ENCODE measurements at regions not wholly inside any gene's neighbourhood (a gene's known extent, or its start where the extent isn't known, plus 50 kb on each side); places are given as distances from the start of the nearest gene placed in this dataset.

- DNase-seq (ENCODE audit: low spot score): no peak
- Histone ChIP-seq H3K27me3 (replicated peaks; ENCODE audit: insufficient read depth) (no peaks in the 10 kb centered on the region), H3K27ac (no peak overlapping the region), H3K4me1 (replicated peaks) (no peaks in the 10 kb centered on the region), H3K4me3 (no peak overlapping the region), H3K9me3 (no peaks in the 10 kb centered on the region), H3K36me3 (no peaks in the 10 kb centered on the region)
- intact Hi-C loops (cut with DNase I): no loop called here
- WGBS: 59% methylated on average over 1 of the region's 1 CpG
- TF ChIP-seq POLR2AphosphoS5 (IDR thresholded peaks at IDR 0.05) (no peak), CTCF (IDR thresholded peaks at IDR 0.05) (no peak), POLR2A (IDR thresholded peaks at IDR 0.05) (no peak)
Measured at GRCh38 chr10:75335191-75335590, 66.4 kb downstream of the ZNF503 start.

- H3K4me3 ChIP-seq: no peak overlapping the region
- DNase-seq (ENCODE audit: low spot score): no peak
- WGBS: 69% methylated on average over 1 of the region's 1 CpG
- no peaks in the 10 kb centered on the region for H3K4me1 ChIP-seq (replicated peaks)
- TF ChIP-seq CTCF (IDR thresholded peaks at IDR 0.05) (no peak), POLR2A (IDR thresholded peaks at IDR 0.05) (no peak), POLR2AphosphoS5 (IDR thresholded peaks at IDR 0.05) (no peak)
- intact Hi-C loops (cut with DNase I): no loop called here
- no peaks in the 10 kb centered on the region for H3K36me3 ChIP-seq
- H3K9me3 ChIP-seq: no peaks in the 10 kb centered on the region
- no peaks in the 10 kb centered on the region for H3K27me3 ChIP-seq (replicated peaks; ENCODE audit: insufficient read depth)
- H3K27ac ChIP-seq: no peak overlapping the region
Measured at GRCh38 chr10:75334720-75335119, 66.8 kb downstream of the ZNF503 start.

GRCh38 chr10:75332081-75332480, 69.5 kb downstream of the ZNF503 start:
- 92% methylated on average over 1 of the region's 1 CpG for WGBS

GRCh38 chr10:75331081-75331480, 70.5 kb downstream of the ZNF503 start:
- intact Hi-C loops (cut with DNase I): no loop called here
- no peak for TF ChIP-seq POLR2AphosphoS5 (IDR thresholded peaks at IDR 0.05)
- TF ChIP-seq CTCF (IDR thresholded peaks at IDR 0.05): no peak
- TF ChIP-seq POLR2A (IDR thresholded peaks at IDR 0.05): no peak
- no peak overlapping the region for H3K27ac ChIP-seq
- no peak overlapping the region for H3K4me3 ChIP-seq
- no peaks in the 10 kb centered on the region for H3K4me1 ChIP-seq (replicated peaks)
- WGBS: 100% methylated on average over 1 of the region's 1 CpG
- H3K36me3 ChIP-seq: no peaks in the 10 kb centered on the region
- H3K27me3 ChIP-seq (replicated peaks; ENCODE audit: insufficient read depth): no peaks in the 10 kb centered on the region
- DNase-seq (ENCODE audit: low spot score): no peak
- no peaks in the 10 kb centered on the region for H3K9me3 ChIP-seq

More at GRCh38 chr10:75332081-75332480, 69.5 kb downstream of the ZNF503 start:
- H3K9me3 ChIP-seq: no peaks in the 10 kb centered on the region
- H3K27ac ChIP-seq: no peak overlapping the region
- no peak overlapping the region for H3K4me3 ChIP-seq
- no peak for DNase-seq (ENCODE audit: low spot score)
- intact Hi-C loops (cut with DNase I): no loop called here
- no peaks in the 10 kb centered on the region for H3K36me3 ChIP-seq
- TF ChIP-seq POLR2AphosphoS5 (IDR thresholded peaks at IDR 0.05) (no peak), POLR2A (IDR thresholded peaks at IDR 0.05) (no peak), CTCF (IDR thresholded peaks at IDR 0.05) (no peak)
- no peaks in the 10 kb centered on the region for H3K27me3 ChIP-seq (replicated peaks; ENCODE audit: insufficient read depth)
- H3K4me1 ChIP-seq (replicated peaks): no peaks in the 10 kb centered on the region

GRCh38 chr10:75329190-75329745, 72.3 kb downstream of the ZNF503 start:
- TF ChIP-seq POLR2A (IDR thresholded peaks at IDR 0.05): no peak
- no peak for TF ChIP-seq POLR2AphosphoS5 (IDR thresholded peaks at IDR 0.05)
- no peak for TF ChIP-seq CTCF (IDR thresholded peaks at IDR 0.05)
- Histone ChIP-seq H3K9me3 (no peaks in the 10 kb centered on the region), H3K27me3 (replicated peaks; ENCODE audit: insufficient read depth) (no peaks in the 10 kb centered on the region), H3K27ac (no peak overlapping the region), H3K4me1 (replicated peaks) (no peaks in the 10 kb centered on the region), H3K36me3 (no peaks in the 10 kb centered on the region), H3K4me3 (no peak overlapping the region)
- no peak for DNase-seq (ENCODE audit: low spot score)
- WGBS: 86% methylated on average over 2 of the region's 2 CpGs
- intact Hi-C loops (cut with DNase I): no loop called here

All from prostate gland (tissue), 2 donors.